ENCODE measurements at regions not wholly inside any gene's neighbourhood (a gene's known extent, or its start where the extent isn't known, plus 50 kb on each side); places are given as distances from the start of the nearest gene placed in this dataset.

DNA sequence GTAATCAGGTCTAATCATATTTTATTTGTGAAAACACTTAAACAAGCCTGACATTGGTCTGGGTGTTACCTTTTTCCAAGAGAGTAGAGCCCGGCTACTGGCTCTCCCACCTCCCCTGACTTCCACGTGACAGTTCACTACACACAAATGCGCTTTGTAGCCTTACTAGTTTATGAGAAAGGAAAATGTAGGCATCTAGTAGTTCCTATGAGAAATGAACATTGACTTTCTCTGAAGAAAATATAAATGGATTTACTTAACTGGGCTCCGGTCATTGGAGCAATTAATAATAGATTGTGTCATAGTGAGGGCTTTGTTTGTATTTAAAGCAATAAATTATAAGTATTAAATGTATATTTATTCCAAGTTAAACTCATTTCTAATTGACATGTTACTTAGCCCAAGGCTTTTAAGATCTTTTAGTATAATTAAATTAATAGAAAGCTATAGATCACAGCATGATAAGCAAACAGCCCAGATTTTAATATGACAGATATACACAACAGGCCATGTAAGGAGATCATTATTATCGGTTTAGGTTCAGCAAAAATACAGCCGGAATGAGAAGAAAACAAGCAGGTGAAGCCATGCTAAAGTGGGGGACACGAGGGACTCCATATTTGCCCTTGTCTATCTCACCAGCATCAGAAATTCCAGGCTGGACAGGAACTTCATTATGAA, 756.5 kb upstream of the ADAMTS16 start:
- no peaks in the 10 kb centered on the region for H3K36me3 ChIP-seq (ENCODE audit: insufficient read depth)
- TF ChIP-seq, protein P1, sequence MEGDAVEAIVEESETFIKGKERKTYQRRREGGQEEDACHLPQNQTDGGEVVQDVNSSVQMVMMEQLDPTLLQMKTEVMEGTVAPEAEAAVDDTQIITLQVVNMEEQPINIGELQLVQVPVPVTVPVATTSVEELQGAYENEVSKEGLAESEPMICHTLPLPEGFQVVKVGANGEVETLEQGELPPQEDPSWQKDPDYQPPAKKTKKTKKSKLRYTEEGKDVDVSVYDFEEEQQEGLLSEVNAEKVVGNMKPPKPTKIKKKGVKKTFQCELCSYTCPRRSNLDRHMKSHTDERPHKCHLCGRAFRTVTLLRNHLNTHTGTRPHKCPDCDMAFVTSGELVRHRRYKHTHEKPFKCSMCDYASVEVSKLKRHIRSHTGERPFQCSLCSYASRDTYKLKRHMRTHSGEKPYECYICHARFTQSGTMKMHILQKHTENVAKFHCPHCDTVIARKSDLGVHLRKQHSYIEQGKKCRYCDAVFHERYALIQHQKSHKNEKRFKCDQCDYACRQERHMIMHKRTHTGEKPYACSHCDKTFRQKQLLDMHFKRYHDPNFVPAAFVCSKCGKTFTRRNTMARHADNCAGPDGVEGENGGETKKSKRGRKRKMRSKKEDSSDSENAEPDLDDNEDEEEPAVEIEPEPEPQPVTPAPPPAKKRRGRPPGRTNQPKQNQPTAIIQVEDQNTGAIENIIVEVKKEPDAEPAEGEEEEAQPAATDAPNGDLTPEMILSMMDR (conservative IDR thresholded peaks at IDR 0.05; ENCODE audit: low read depth, low read length): no peak
- H3K27ac ChIP-seq: no peak overlapping the region
- H3K4me3 ChIP-seq (IDR thresholded peaks at IDR 0.05; ENCODE audit: insufficient read depth, low read depth, low read length): no peak overlapping the region
- H4K20me1 ChIP-seq (ENCODE audit: insufficient read depth): no peaks in the 10 kb centered on the region
- no peaks in the 10 kb centered on the region for H3K4me1 ChIP-seq (ENCODE audit: low read depth, poor library complexity, severe bottlenecking)
- no peak overlapping the region for H3K4me2 ChIP-seq
- no peaks in the 10 kb centered on the region for H3K79me2 ChIP-seq (ENCODE audit: insufficient read depth, low read depth)
- no peaks in the 10 kb centered on the region for H3K27me3 ChIP-seq (ENCODE audit: insufficient read depth, low read depth)
- no peak overlapping the region for H2AFZ ChIP-seq (ENCODE audit: low read depth)
- no peak overlapping the region for H3K9ac ChIP-seq

DNA sequence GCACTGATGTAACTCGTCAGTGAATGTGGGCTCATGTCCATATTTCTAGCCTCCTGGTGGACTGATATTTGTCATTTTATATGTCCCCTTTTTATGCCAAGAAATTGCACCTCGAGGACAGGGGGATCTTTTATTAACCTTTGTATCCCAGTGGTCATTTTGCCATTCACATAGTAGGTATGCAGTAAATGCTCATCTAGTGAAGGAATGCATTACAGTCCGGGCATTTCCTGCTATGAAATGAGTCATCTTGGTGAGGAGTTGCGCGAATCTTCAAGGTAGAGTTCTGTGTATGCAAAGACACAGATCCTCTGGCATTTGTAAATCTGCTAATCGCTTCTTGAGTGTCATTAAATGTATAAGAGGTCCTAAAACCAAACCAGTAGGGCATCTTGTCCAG, 755.5 kb upstream of the ADAMTS16 start:
- H3K9ac ChIP-seq: no peak overlapping the region
- no peaks in the 10 kb centered on the region for H3K79me2 ChIP-seq (ENCODE audit: insufficient read depth, low read depth)
- no peak overlapping the region for H3K4me3 ChIP-seq (IDR thresholded peaks at IDR 0.05; ENCODE audit: insufficient read depth, low read depth, low read length)
- TF ChIP-seq, protein P1 (conservative IDR thresholded peaks at IDR 0.05; ENCODE audit: low read depth, low read length): no peak
- no peaks in the 10 kb centered on the region for H3K27me3 ChIP-seq (ENCODE audit: insufficient read depth, low read depth)
- H3K27ac ChIP-seq: no peak overlapping the region
- no peaks in the 10 kb centered on the region for H3K36me3 ChIP-seq (ENCODE audit: insufficient read depth)
- no peak overlapping the region for H2AFZ ChIP-seq (ENCODE audit: low read depth)
- no peaks in the 10 kb centered on the region for H4K20me1 ChIP-seq (ENCODE audit: insufficient read depth)
- no peak overlapping the region for H3K4me2 ChIP-seq
- H3K4me1 ChIP-seq (ENCODE audit: low read depth, poor library complexity, severe bottlenecking): no peaks in the 10 kb centered on the region

DNA sequence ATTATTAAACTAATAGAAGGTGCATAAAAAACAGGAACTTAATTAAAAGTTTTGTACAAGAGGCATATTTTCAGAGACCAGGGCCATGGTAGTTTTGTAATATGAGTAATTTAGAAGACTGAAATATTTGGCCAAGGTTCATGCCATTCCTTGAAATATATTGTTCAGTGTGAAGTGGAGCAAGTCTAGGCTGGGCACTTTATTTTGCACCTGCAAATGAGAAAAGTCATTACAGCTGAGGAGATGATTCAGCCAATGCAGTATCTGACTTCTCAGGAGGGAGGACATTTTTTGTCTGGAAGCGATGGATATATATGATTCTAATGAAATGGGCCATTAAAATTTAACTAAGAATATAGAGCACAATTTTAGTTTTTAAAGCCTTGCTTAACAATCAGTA, 754.0 kb upstream of the ADAMTS16 start:
- Histone ChIP-seq H3K4me1 (ENCODE audit: low read depth, poor library complexity, severe bottlenecking) (no peaks in the 10 kb centered on the region), H2AFZ (ENCODE audit: low read depth) (no peak overlapping the region), H3K4me3 (IDR thresholded peaks at IDR 0.05; ENCODE audit: insufficient read depth, low read depth, low read length) (no peak overlapping the region), H3K27me3 (ENCODE audit: insufficient read depth, low read depth) (no peaks in the 10 kb centered on the region), H3K9ac (no peak overlapping the region), H3K36me3 (ENCODE audit: insufficient read depth) (no peaks in the 10 kb centered on the region), H3K27ac (no peak overlapping the region), H3K79me2 (ENCODE audit: insufficient read depth, low read depth) (no peaks in the 10 kb centered on the region), H3K4me2 (no peak overlapping the region), H4K20me1 (ENCODE audit: insufficient read depth) (no peaks in the 10 kb centered on the region)
- TF ChIP-seq, protein P1 (conservative IDR thresholded peaks at IDR 0.05; ENCODE audit: low read depth, low read length): no peak

DNA sequence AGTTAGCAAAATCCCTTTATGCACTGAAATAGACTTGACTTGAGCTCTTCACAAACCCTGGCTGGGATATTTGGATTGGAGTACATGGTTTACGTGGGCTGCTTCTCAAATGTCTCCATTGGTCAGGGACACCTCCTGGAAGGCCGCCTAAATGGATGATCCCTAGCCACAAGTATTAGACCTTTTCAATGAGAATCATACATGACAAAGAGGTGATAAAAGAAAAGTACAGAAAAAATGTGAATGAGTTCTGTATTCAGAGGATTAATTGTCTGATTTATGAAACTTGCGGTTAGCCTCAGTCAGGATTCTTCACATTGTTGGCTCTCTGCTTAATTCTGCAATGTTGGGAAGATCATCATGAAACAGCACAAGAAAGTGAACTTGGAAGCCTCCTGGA, 752.8 kb upstream of the ADAMTS16 start:
- H3K36me3 ChIP-seq (ENCODE audit: insufficient read depth): no peaks in the 10 kb centered on the region
- no peaks in the 10 kb centered on the region for H3K4me1 ChIP-seq (ENCODE audit: low read depth, poor library complexity, severe bottlenecking)
- H3K27ac ChIP-seq: no peak overlapping the region
- TF ChIP-seq, protein P1 (conservative IDR thresholded peaks at IDR 0.05; ENCODE audit: low read depth, low read length): no peak
- no peaks in the 10 kb centered on the region for H4K20me1 ChIP-seq (ENCODE audit: insufficient read depth)
- H3K27me3 ChIP-seq (ENCODE audit: insufficient read depth, low read depth): no peaks in the 10 kb centered on the region
- no peak overlapping the region for H3K4me2 ChIP-seq
- H2AFZ ChIP-seq (ENCODE audit: low read depth): no peak overlapping the region
- no peak overlapping the region for H3K4me3 ChIP-seq (IDR thresholded peaks at IDR 0.05; ENCODE audit: insufficient read depth, low read depth, low read length)
- H3K9ac ChIP-seq: no peak overlapping the region
- no peaks in the 10 kb centered on the region for H3K79me2 ChIP-seq (ENCODE audit: insufficient read depth, low read depth)
